COR-L47 (cell line): ENCODE measurements at regions not wholly inside any gene's neighbourhood (a gene's known extent, or its start where the extent isn't known, plus 50 kb on each side); places are given as distances from the start of the nearest gene placed in this dataset.
"Not testable (repeated sequence)": the region's sequence is repeated elsewhere in the genome, so short reads cannot be mapped to it uniquely, and the experiment has no call there.

Source experiments
- DNase-seq: peaks from one replicate; lab custom pipeline; 2025; lab: John Stamatoyannopoulos, UW

GRCh38 chr2:126952216-126952615 lies 53.5 kb downstream of the TEX51 start:
- no peak for DNase-seq

- DNase-seq: peak; percentile 36
Measured at GRCh38 chr2:126953483-126953882, 54.8 kb downstream of the TEX51 start.

- DNase-seq: no peak
Measured at GRCh38 chr2:126954831-126955230, 56.1 kb downstream of the TEX51 start.

GRCh38 chr2:126956773-126957172 lies 58.1 kb downstream of the TEX51 start:
- DNase-seq: not testable (repeated sequence)

GRCh38 chr2:126963390-126963789 lies 64.7 kb downstream of the TEX51 start:
- DNase-seq: peak; percentile 3

GRCh38 chr2:126966601-126967000 lies 67.9 kb downstream of the TEX51 start:
- no peak for DNase-seq

- no peak for DNase-seq
Measured at GRCh38 chr2:126970583-126970982, 71.9 kb downstream of the TEX51 start.

GRCh38 chr2:126971162-126971480 lies 72.4 kb downstream of the TEX51 start:
- DNase-seq: no peak

GRCh38 chr2:126971481-126972278 lies 73.0 kb downstream of the TEX51 start:
- peak; percentile 52 for DNase-seq

GRCh38 chr2:126972279-126972626 lies 73.6 kb downstream of the TEX51 start:
- no peak for DNase-seq

- DNase-seq: no peak
Measured at GRCh38 chr2:126973745-126974144, 75.1 kb downstream of the TEX51 start.

GRCh38 chr2:126975671-126976655 lies 77.3 kb downstream of the TEX51 start:
- DNase-seq: no peak

GRCh38 chr2:126976721-126977328 lies 78.1 kb downstream of the TEX51 start:
- no peak for DNase-seq

GRCh38 chr2:126978333-126978732 lies 79.6 kb downstream of the TEX51 start:
- no peak for DNase-seq

- no peak for DNase-seq
Measured at GRCh38 chr2:126979039-126980003, 80.6 kb downstream of the TEX51 start.

GRCh38 chr2:126981476-126981875 lies 82.8 kb downstream of the TEX51 start:
- DNase-seq: no peak

GRCh38 chr2:126982935-126983334 lies 84.2 kb downstream of the TEX51 start:
- DNase-seq: no peak

GRCh38 chr2:126986631-126987187 lies 88.0 kb downstream of the TEX51 start:
- no peak for DNase-seq

- DNase-seq: no peak
Measured at GRCh38 chr2:126988482-126988881, 89.8 kb downstream of the TEX51 start.

GRCh38 chr2:126989064-126989463 lies 90.4 kb downstream of the TEX51 start:
- DNase-seq: not testable (repeated sequence)

- no peak for DNase-seq
Measured at GRCh38 chr2:126990200-126990599, 91.5 kb downstream of the TEX51 start.
